ENCODE measurements at regions not wholly inside any gene's neighbourhood (a gene's known extent, or its start where the extent isn't known, plus 50 kb on each side); places are given as distances from the start of the nearest gene placed in this dataset.

DNA sequence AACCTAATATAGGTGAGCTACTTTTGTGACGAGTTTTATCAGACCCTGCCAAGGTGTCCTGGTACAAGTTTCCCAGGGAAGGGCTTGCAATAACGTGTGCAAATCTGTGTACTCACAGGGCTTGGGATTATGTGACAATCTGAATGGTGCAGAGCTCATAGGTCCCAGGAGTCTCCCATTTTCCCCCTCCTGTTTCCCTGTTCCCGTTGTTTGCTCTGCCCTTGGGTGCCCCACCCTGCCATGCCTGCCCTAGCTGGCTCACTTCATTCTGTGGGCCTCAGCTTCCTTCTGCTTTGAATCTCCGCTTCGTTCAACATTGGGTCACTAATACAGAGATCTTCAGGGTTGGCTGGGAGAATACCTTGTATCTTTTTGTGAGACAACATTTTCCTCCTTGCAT lies 90.3 kb upstream of the HPF1 start:
- no peak for TF ChIP-seq POLR2A (IDR thresholded peaks at IDR 0.05)
- TF ChIP-seq, protein P1, sequence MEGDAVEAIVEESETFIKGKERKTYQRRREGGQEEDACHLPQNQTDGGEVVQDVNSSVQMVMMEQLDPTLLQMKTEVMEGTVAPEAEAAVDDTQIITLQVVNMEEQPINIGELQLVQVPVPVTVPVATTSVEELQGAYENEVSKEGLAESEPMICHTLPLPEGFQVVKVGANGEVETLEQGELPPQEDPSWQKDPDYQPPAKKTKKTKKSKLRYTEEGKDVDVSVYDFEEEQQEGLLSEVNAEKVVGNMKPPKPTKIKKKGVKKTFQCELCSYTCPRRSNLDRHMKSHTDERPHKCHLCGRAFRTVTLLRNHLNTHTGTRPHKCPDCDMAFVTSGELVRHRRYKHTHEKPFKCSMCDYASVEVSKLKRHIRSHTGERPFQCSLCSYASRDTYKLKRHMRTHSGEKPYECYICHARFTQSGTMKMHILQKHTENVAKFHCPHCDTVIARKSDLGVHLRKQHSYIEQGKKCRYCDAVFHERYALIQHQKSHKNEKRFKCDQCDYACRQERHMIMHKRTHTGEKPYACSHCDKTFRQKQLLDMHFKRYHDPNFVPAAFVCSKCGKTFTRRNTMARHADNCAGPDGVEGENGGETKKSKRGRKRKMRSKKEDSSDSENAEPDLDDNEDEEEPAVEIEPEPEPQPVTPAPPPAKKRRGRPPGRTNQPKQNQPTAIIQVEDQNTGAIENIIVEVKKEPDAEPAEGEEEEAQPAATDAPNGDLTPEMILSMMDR (IDR thresholded peaks at IDR 0.05) = no peak
